A549 (cell line): ENCODE measurements at regions not wholly inside any gene's neighbourhood (a gene's known extent, or its start where the extent isn't known, plus 50 kb on each side); places are given as distances from the start of the nearest gene placed in this dataset.

Experiments
- BHLHE40 ChIP-seq: IDR thresholded peaks from 2 replicates; pipeline ENCODE4 v1.6.1; 2012; ENCODE audit warnings: low read depth, low read length, inconsistent platforms
- CTCF ChIP-seq: fragments of >200 bp; sonication (Bioruptor Twin); formaldehyde crosslinking; IDR thresholded peaks from 3 replicates; pipeline ENCODE4 v1.5.1; 2016
- E2F6 ChIP-seq: IDR thresholded peaks from 2 replicates; pipeline ENCODE4 v1.6.1; 2012; ENCODE audit warnings: low read depth, borderline replicate concordance
- EP300 ChIP-seq, 2 experiments: fragments of >200 bp; sonication (Bioruptor Twin); formaldehyde crosslinking; IDR thresholded peaks; 2 replicates in 1 of 2; 3 replicates in 1 of 2; pipeline ENCODE4 v1.6.1; 2016 to 2017
- HOXA7 ChIP-seq: fragments of 250-450 bp; sonication (Bioruptor Pico); IDR thresholded peaks from 2 replicates; pipeline ENCODE4 v1.5.0; 2020; ENCODE audit warnings: mild to moderate bottlenecking, moderate library complexity
- RARB ChIP-seq: fragments of 250-450 bp; sonication (Bioruptor Pico); IDR thresholded peaks from 2 replicates; pipeline ENCODE4 v1.8.0; 2021; ENCODE audit warnings: mild to moderate bottlenecking, moderate library complexity
- RCOR1 ChIP-seq: fragments of 150-350 bp; IDR thresholded peaks from 2 replicates; pipeline ENCODE4 v1.6.1; 2014; ENCODE audit warnings: antibody characterized with exemption, low read length, low read depth

- TF ChIP-seq CTCF (no peak), RARB (no peak), EP300 (IDR thresholded peaks at IDR 0.05) (no peak), HOXA7 (CRISPR knock-in tag) (no peak), BHLHE40 (no peak), RCOR1 (no peak), E2F6 (no peak)
These were observed 85.9 kb upstream of the UNC5B start for GRCh38 chr10:71126432-71126831.
